ENCODE measurements at regions not wholly inside any gene's neighbourhood (a gene's known extent, or its start where the extent isn't known, plus 50 kb on each side); places are given as distances from the start of the nearest gene placed in this dataset.
"Not testable (repeated sequence)": the region's sequence is repeated elsewhere in the genome, so short reads cannot be mapped to it uniquely, and the experiment has no call there.

DNA sequence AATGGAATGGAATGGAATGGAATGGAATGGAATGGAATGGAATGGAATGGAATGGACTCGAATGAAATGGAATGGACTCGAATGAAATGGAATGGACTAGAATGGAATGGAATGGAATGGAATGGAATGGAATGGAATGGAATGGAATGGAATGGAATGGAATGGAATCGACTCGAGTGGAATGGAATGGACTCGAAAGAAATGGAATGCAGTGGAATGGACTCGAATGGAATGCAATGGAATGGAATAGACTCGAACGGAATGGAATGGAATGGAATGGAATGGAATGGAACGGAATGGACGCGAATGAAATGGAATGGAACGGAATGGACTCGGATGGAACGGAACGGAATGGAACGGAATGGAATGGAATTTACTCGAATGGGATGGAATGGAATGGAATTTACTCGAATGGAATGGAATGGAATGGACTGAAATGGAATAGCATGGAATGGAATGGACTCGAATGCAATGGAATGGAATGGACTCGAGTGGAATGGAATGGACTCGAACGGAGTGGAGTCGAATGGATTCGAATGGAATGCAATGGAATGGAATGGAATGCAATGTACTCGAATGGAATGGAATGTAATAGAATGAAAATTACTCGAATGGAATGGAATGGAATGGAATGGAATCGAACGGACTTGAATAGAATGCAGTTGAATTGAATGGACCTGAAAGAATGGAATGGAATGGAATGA lies 100.1 kb upstream of the FBXO28 start:
- H3K36me3 Mint-ChIP-seq; H3K9me3 Mint-ChIP-seq; DNase-seq (ENCODE audit: low spot score in 2 of 2); H3K27ac Mint-ChIP-seq; H3K4me1 Mint-ChIP-seq; ATAC-seq (ENCODE audit: low read depth); H3K27me3 Mint-ChIP-seq; H3K4me3 Mint-ChIP-seq: not testable (repeated sequence)

GRCh38 chr1:224012807-224013434 lies 101.0 kb upstream of the FBXO28 start:
- H3K4me3 Mint-ChIP-seq; DNase-seq (ENCODE audit: low spot score in 2 of 2); H3K9me3 Mint-ChIP-seq: not testable (repeated sequence)

GRCh38 chr1:224012162-224012561 lies 101.7 kb upstream of the FBXO28 start:
- DNase-seq (ENCODE audit: low spot score in 2 of 2); H3K27ac Mint-ChIP-seq; H3K36me3 Mint-ChIP-seq; H3K4me3 Mint-ChIP-seq; H3K9me3 Mint-ChIP-seq; ATAC-seq (ENCODE audit: low read depth); H3K4me1 Mint-ChIP-seq; H3K27me3 Mint-ChIP-seq: not testable (repeated sequence)

More at GRCh38 chr1:224012807-224013434, 101.0 kb upstream of the FBXO28 start:
- not testable (repeated sequence) for H3K4me1 Mint-ChIP-seq; ATAC-seq (ENCODE audit: low read depth); H3K27me3 Mint-ChIP-seq; H3K27ac Mint-ChIP-seq; H3K36me3 Mint-ChIP-seq

- H3K36me3 Mint-ChIP-seq; H3K9me3 Mint-ChIP-seq; H3K27me3 Mint-ChIP-seq; H3K4me1 Mint-ChIP-seq; DNase-seq (ENCODE audit: low spot score in 2 of 2); ATAC-seq (ENCODE audit: low read depth); H3K4me3 Mint-ChIP-seq; H3K27ac Mint-ChIP-seq: not testable (repeated sequence)
Observed at GRCh38 chr1:224011751-224012150, 102.2 kb upstream of the FBXO28 start.

DNA sequence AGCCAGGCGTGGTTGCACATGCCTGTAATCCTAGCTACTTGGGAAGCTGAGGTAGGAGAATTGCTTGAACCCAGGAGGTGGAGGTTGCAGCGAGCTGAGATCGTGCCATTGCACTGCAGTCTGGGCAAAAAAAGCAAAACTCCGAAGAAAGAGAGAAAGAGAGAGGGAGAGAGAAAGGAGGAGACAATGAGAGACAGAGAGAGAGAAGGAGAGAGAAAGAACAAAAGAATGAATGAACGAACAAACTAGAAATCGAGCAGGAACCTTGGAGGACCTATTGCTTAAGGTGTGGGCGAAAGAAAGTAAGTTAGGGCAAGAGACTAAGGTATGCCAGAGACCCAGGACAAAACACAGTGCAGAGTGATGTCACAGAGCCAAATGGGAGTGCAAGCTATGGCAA lies 102.8 kb upstream of the FBXO28 start:
- not testable (repeated sequence) for H3K4me3 Mint-ChIP-seq; ATAC-seq (ENCODE audit: low read depth); H3K4me1 Mint-ChIP-seq; H3K27ac Mint-ChIP-seq; H3K9me3 Mint-ChIP-seq; H3K27me3 Mint-ChIP-seq; H3K36me3 Mint-ChIP-seq; DNase-seq (ENCODE audit: low spot score in 2 of 2)

GRCh38 chr1:224005973-224006372 lies 107.9 kb upstream of the FBXO28 start:
- not testable (repeated sequence) for H3K9me3 Mint-ChIP-seq; ATAC-seq (ENCODE audit: low read depth); DNase-seq (ENCODE audit: low spot score in 2 of 2); H3K27me3 Mint-ChIP-seq; H3K27ac Mint-ChIP-seq; H3K4me3 Mint-ChIP-seq; H3K36me3 Mint-ChIP-seq; H3K4me1 Mint-ChIP-seq

DNA sequence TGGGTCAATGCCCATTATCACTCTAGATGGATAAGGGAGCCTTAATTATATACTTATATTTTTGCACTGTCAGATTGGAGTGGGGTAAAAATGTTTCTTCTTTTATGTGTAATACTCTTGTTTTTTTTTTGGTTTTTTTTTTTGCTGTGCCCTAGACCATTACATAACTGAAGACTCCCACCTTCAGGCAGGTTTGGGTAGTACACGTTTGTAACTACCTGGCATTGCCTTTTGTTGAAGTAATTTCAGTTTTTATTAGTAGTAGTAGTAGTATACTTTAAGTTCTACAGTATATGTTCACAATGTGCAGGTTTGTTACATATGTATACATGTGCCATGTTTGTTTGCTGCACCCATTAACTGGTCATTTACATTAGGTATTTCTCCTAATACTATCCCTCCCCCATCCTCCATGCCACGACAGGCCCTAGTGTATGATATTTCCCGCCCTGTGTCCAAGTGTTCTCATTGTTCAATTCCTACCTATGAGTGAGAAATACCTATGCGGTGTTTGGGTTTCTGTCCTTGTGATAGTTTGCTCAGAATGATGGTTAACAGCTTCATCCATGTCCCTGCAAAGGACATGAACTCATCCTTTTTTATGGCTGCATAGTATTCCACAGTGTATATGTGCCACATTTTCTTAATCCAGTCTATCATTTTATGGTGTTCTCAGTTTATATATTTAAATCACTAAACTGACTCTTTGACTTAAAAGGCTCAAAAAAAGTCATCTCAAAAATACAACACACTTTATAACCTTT lies 109.2 kb upstream of the FBXO28 start:
- H3K4me3 Mint-ChIP-seq = peak overlapping the region; percentile 66
- H3K27ac Mint-ChIP-seq = peak overlapping the region; percentile 95
- not testable (repeated sequence) for H3K36me3 Mint-ChIP-seq, H3K4me1 Mint-ChIP-seq, H3K27me3 Mint-ChIP-seq, H3K9me3 Mint-ChIP-seq
- peak; percentile 75 for ATAC-seq (ENCODE audit: low read depth)
- DNase-seq (ENCODE audit: low spot score in 2 of 2) = peak; percentile 62 to 67

GRCh38 chr1:224003896-224004295 lies 110.0 kb upstream of the FBXO28 start:
- peaks cover 11% of the 10 kb centered on the region for H3K4me1 Mint-ChIP-seq
- not testable (repeated sequence) for H3K27me3 Mint-ChIP-seq; H3K9me3 Mint-ChIP-seq; H3K36me3 Mint-ChIP-seq; DNase-seq (ENCODE audit: low spot score in 2 of 2)
- H3K27ac Mint-ChIP-seq = peak overlapping the region; percentile 95
- H3K4me3 Mint-ChIP-seq = peak overlapping the region; percentile 66
- peak; percentile 23 for ATAC-seq (ENCODE audit: low read depth)

- DNase-seq (ENCODE audit: low spot score in 2 of 2); H3K9me3 Mint-ChIP-seq; H3K27me3 Mint-ChIP-seq; H3K36me3 Mint-ChIP-seq; ATAC-seq (ENCODE audit: low read depth); H3K27ac Mint-ChIP-seq; H3K4me3 Mint-ChIP-seq: not testable (repeated sequence)
- peaks cover 16% of the 10 kb centered on the region for H3K4me1 Mint-ChIP-seq
Observed at GRCh38 chr1:224001757-224002156, 112.2 kb upstream of the FBXO28 start.

GRCh38 chr1:223999761-224000160 lies 114.2 kb upstream of the FBXO28 start:
- not testable (repeated sequence) for H3K27ac Mint-ChIP-seq; H3K27me3 Mint-ChIP-seq; H3K36me3 Mint-ChIP-seq; H3K9me3 Mint-ChIP-seq; H3K4me3 Mint-ChIP-seq; ATAC-seq (ENCODE audit: low read depth); DNase-seq (ENCODE audit: low spot score in 2 of 2)
- peaks cover 16% of the 10 kb centered on the region for H3K4me1 Mint-ChIP-seq

DNA sequence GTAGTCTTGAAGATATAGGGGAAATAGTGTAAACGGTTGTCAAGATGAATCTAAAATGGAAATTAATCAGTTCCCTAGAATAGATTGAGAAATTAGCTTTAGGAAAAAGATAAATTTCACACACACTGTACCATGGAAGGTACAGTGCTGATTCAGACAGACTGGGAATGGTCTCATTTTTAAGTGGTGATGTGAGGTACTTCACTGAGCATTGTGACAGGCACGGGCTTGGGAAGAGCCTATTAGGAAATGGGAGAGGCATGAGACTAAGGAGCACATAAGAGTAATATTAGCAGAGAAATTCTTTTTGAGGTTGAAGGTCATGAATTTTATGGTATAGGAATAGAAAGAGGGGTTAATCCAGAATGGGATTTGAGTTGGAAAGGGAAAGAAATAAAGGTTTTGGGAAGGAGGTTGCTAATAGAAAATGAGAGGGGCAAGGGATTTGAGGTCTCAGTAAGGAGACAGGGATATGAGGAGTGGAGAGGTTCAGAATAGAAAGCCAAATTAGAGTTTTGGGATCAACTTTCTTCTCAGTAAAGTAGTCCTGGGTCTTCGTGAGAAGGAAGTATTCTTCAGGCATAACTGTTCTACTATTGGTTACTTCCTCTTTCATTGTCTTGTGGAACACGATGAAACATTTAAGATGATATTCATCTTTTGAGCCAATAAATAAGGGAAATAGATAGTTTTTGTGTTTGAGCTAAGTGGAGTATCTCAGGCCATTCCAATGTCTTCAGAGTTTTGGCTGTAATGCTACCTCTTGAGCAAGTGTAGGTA lies 115.0 kb upstream of the FBXO28 start:
- ATAC-seq (ENCODE audit: low read depth) = peak; percentile 96
- H3K27me3 Mint-ChIP-seq; DNase-seq (ENCODE audit: low spot score in 2 of 2); H3K36me3 Mint-ChIP-seq; H3K4me1 Mint-ChIP-seq; H3K9me3 Mint-ChIP-seq: not testable (repeated sequence)
- Mint-ChIP-seq H3K27ac (peak overlapping the region; percentile 66), H3K4me3 (peak overlapping the region; percentile 36)

DNA sequence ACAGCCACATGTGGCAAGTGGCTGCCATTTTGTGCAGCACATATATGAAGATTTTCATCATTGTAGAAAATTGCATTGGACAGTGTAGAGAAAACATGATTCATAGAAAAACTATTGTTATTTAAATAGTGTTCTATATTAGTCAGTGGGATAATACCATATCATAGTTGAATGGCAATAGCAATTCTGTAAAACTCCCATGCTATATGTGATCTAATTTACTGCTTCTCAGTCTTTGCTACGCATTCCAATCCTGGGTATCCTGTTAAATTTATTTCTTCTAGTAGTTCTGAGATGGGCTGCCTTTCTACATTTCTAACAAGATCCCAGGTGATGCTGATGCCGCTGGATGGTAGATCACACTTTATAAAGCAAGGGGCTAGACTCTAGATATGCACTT lies 117.5 kb upstream of the FBXO28 start:
- ATAC-seq (ENCODE audit: low read depth); H3K36me3 Mint-ChIP-seq; H3K27me3 Mint-ChIP-seq; H3K9me3 Mint-ChIP-seq; DNase-seq (ENCODE audit: low spot score in 2 of 2); H3K4me1 Mint-ChIP-seq; H3K27ac Mint-ChIP-seq; H3K4me3 Mint-ChIP-seq: not testable (repeated sequence)

DNA sequence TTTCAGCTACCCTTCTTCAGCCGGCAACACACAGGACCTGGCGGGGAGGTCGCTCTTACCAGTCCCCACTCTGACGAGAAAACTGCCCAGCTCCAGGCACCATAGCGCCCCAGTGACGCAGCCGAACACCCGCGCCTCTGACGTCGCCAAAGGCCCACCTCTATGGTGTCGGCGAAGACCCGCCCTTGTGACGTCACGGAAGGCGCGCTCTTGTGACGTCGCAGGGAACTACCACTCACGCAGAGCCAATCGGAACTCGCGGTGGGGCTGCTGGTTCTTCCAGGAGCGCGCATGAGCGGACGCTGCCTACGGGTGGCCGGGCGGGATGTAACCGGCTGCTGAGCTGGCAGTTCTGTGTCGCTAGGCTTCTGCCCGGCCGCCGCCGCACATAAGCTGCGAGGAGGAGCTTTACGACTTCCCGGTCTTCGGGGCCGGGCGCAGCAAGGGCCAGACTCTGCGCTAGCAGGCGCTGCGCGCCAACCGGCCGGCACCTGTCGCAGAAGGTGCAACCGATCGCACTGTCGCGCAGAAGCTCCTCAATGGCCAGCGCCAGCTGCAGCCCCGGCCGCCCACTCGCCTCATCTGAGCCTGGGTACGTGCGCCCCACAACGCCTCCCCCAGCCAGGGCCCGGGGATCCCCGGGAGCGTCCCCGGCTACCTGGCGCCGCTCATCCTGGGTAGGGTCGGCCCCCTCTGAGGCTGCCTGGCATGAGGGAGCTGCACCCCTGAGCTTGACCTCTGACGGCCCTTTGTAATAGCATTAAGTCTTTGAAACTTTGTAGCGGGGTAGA lies 121.3 kb upstream of the FBXO28 start:
- H3K36me3 Mint-ChIP-seq, H3K9me3 Mint-ChIP-seq, H3K27me3 Mint-ChIP-seq, H3K4me1 Mint-ChIP-seq: not testable (repeated sequence)
- Mint-ChIP-seq H3K4me3 (peak overlapping the region; percentile 97), H3K27ac (peak overlapping the region; percentile 99)
- ATAC-seq (ENCODE audit: low read depth) = peak; percentile 96
- peak; percentile 100 for DNase-seq (ENCODE audit: low spot score in 2 of 2)
